H1 (cell line): ENCODE measurements at regions not wholly inside any gene's neighbourhood (a gene's known extent, or its start where the extent isn't known, plus 50 kb on each side); places are given as distances from the start of the nearest gene placed in this dataset.

Source experiments
- CTCF ChIA-PET: fragments of 300-600 bp; sonication (Branson Sonifier 250); formaldehyde crosslinking; loops from one replicate; lab custom pipeline; 2021; ENCODE audit not compliant: partially characterized antibody; lab: Charles Lee
- POLR2A ChIA-PET: fragments of 300-600 bp; sonication (Branson Sonifier 250); formaldehyde crosslinking; loops from one replicate; lab custom pipeline; 2021; ENCODE audit warnings: inconsistent platforms; ENCODE audit not compliant: partially characterized antibody; lab: Charles Lee
- DNase-seq, 2 experiments: peaks; one replicate each; pipeline versions ENCODE4 v3.0.0 to v3.0.0-alpha.2; 2010 to 2022; ENCODE audit warnings: low spot score in 2 of 2, low read depth in 1 of 2, mixed read lengths in 1 of 2
- FAIRE-seq: peaks from 2 replicates; lab custom pipeline; 2011; peaks lifted over from hg19 to GRCh38; lab: Jason Lieb, UNC
- H2AFZ ChIP-seq: 2 replicates; pipeline ENCODE4 v1.8.1; 2012; ENCODE audit warnings: low read length, inconsistent platforms
- H2AK5ac ChIP-seq: 2 replicates; pipeline ENCODE4 v1.6.1; 2013; ENCODE audit warnings: low read depth, low read length
- H2BK120ac ChIP-seq: replicated peaks from 2 replicates; pipeline ENCODE3; 2013; ENCODE audit warnings: low read depth, low read length, inconsistent platforms
- H2BK12ac ChIP-seq: 2 replicates; pipeline ENCODE4 v1.6.1; 2013; ENCODE audit warnings: low read depth, low read length
- H2BK15ac ChIP-seq: 2 replicates; pipeline ENCODE4 v1.6.1; 2013; ENCODE audit warnings: low read length
- H2BK20ac ChIP-seq: 2 replicates; pipeline ENCODE4 v1.6.1; 2013; ENCODE audit warnings: low read length
- H2BK5ac ChIP-seq: 2 replicates; pipeline ENCODE4 v1.6.1; 2013; ENCODE audit warnings: low read depth, low read length
- H3K14ac ChIP-seq: 2 replicates; pipeline ENCODE4 v1.6.1; 2013; ENCODE audit warnings: inconsistent platforms; ENCODE audit not compliant: insufficient read length
- H3K18ac ChIP-seq: 2 replicates; pipeline ENCODE4 v1.6.1; 2013; ENCODE audit warnings: low read length; ENCODE audit errors: extremely low read depth
- H3K23ac ChIP-seq: 2 replicates; pipeline ENCODE4 v1.6.1; 2013; ENCODE audit warnings: inconsistent platforms; ENCODE audit not compliant: insufficient read length
- H3K23me2 ChIP-seq: 2 replicates; pipeline ENCODE4 v1.6.1; 2013; ENCODE audit warnings: low read depth, low read length
- H3K27ac ChIP-seq: 2 replicates; pipeline ENCODE4 v1.6.1; 2011; ENCODE audit warnings: low read depth, low read length, inconsistent platforms
- H3K27me3 ChIP-seq, 4 experiments: replicated peaks in 1 of 4; 1 replicate in 1 of 4; 2 replicates in 3 of 4; pipeline versions ENCODE4 v1.6.1 to v1.8.1; 2011 to 2013; ENCODE audit warnings: low read length in 3 of 4, mild to moderate bottlenecking in 3 of 4, inconsistent platforms in 2 of 4, mixed read lengths in 2 of 4, moderate library complexity in 1 of 4; ENCODE audit not compliant: control insufficient read depth in 3 of 4, insufficient read depth in 3 of 4; ENCODE audit errors: extremely low read depth in 1 of 4
- H3K36me3 ChIP-seq, 4 experiments: 2 replicates each; pipeline versions ENCODE4 v1.6.1 to v1.8.1; 2011 to 2013; ENCODE audit warnings: mild to moderate bottlenecking in 4 of 4, low read length in 3 of 4, moderate library complexity in 2 of 4, control low read depth in 1 of 4, inconsistent platforms in 1 of 4; ENCODE audit not compliant: insufficient read depth in 4 of 4, control insufficient read depth in 2 of 4
- H3K4ac ChIP-seq: replicated peaks from 2 replicates; pipeline ENCODE3; 2013; ENCODE audit warnings: low read length, low read depth, mixed read lengths, inconsistent platforms; ENCODE audit not compliant: insufficient read length
- H3K4me1 ChIP-seq, 4 experiments: replicated peaks in 1 of 4; 1 replicate in 1 of 4; 2 replicates in 3 of 4; pipeline versions ENCODE4 v1.6.1 to v1.8.1; 2011 to 2013; ENCODE audit warnings: low read length in 3 of 4, inconsistent platforms in 2 of 4, mixed read lengths in 1 of 4; ENCODE audit not compliant: insufficient read depth in 4 of 4, control insufficient read depth in 3 of 4
- H3K4me2 ChIP-seq, 2 experiments: 2 replicates each; pipeline versions ENCODE4 v1.6.1 to v1.8.1; 2011 to 2013; ENCODE audit warnings: low read depth in 2 of 2, low read length in 2 of 2, control low read depth in 1 of 2, inconsistent platforms in 1 of 2, mild to moderate bottlenecking in 1 of 2; ENCODE audit not compliant: insufficient read depth in 1 of 2
- H3K4me3 ChIP-seq, 4 experiments: fragments of 200-600, 300-600 bp in 1 of 4; sonication (generic), shearing (Covaris generic), sonication (Bioruptor Twin) in 1 of 4; 2 replicates each; pipeline versions ENCODE4 v1.5.1 to v1.8.1; 2011 to 2016; ENCODE audit warnings: low read length in 4 of 4, low read depth in 3 of 4, control low read depth in 2 of 4, inconsistent platforms in 2 of 4, mild to moderate bottlenecking in 2 of 4, mixed read lengths in 1 of 4, moderate library complexity in 1 of 4; ENCODE audit not compliant: insufficient read depth in 2 of 4; ENCODE audit errors: extremely low read depth in 1 of 4
- H3K56ac ChIP-seq: replicated peaks from 2 replicates; pipeline ENCODE3; 2013; ENCODE audit warnings: low read depth, mild to moderate bottlenecking, mixed read lengths, low read length, inconsistent platforms; ENCODE audit not compliant: insufficient read length
- H3K79me1 ChIP-seq: 2 replicates; pipeline ENCODE4 v1.6.1; 2013; ENCODE audit warnings: low read depth, low read length, control low read depth
- H3K79me2 ChIP-seq, 2 experiments: 2 replicates each; pipeline versions ENCODE4 v1.6.1 to v1.8.1; 2012 to 2013; ENCODE audit warnings: low read length in 2 of 2, mild to moderate bottlenecking in 2 of 2, inconsistent platforms in 1 of 2; ENCODE audit not compliant: insufficient read depth in 2 of 2, control insufficient read depth in 1 of 2
- H3K9ac ChIP-seq, 4 experiments: replicated peaks in 1 of 4; 1 replicate in 1 of 4; 2 replicates in 3 of 4; pipeline versions ENCODE4 v1.6.1 to v1.8.1; 2011 to 2013; ENCODE audit warnings: low read depth in 3 of 4, low read length in 3 of 4, control low read depth in 2 of 4, mild to moderate bottlenecking in 2 of 4, moderate library complexity in 2 of 4, inconsistent platforms in 1 of 4; ENCODE audit errors: extremely low read depth in 1 of 4
- H3K9me3 ChIP-seq, 2 experiments: 2 replicates each; pipeline versions ENCODE4 v1.6.1 to v1.8.1; 2012 to 2013; ENCODE audit warnings: mild to moderate bottlenecking in 2 of 2, moderate library complexity in 2 of 2, control low read depth in 1 of 2, inconsistent platforms in 1 of 2, low read depth in 1 of 2, low read length in 1 of 2, mixed read lengths in 1 of 2; ENCODE audit not compliant: insufficient read depth in 2 of 2
- H4K20me1 ChIP-seq, 2 experiments: replicated peaks in 1 of 2; 2 replicates each; pipeline versions ENCODE3 to v1.8.1; 2011 to 2013; ENCODE audit warnings: inconsistent platforms in 2 of 2, low read length in 2 of 2, mild to moderate bottlenecking in 1 of 2; ENCODE audit not compliant: insufficient read depth in 2 of 2, control insufficient read depth in 1 of 2
- H4K5ac ChIP-seq: 2 replicates; pipeline ENCODE4 v1.6.1; 2013; ENCODE audit warnings: low read length, low read depth, mixed read lengths, inconsistent platforms; ENCODE audit not compliant: insufficient read length
- H4K8ac ChIP-seq: 2 replicates; pipeline ENCODE4 v1.8.0; 2013; ENCODE audit warnings: mild to moderate bottlenecking, moderate library complexity, low read length, inconsistent platforms; ENCODE audit not compliant: insufficient read depth; ENCODE audit errors: extremely low read depth
- H4K91ac ChIP-seq: replicated peaks from 2 replicates; pipeline ENCODE3; 2013; ENCODE audit warnings: low read length, mixed read lengths, inconsistent platforms; ENCODE audit not compliant: insufficient read length
- BACH1 ChIP-seq: IDR thresholded peaks from 2 replicates; pipeline ENCODE4 v1.6.1; 2012; ENCODE audit warnings: low read length, improper control_type of control experiment
- CTBP2 ChIP-seq: IDR thresholded peaks from 2 replicates; pipeline ENCODE4 v1.7.0; 2011; ENCODE audit warnings: borderline replicate concordance, mild to moderate bottlenecking, moderate library complexity, mixed read lengths, low read length; ENCODE audit not compliant: insufficient read depth, insufficient read length
- EP300 ChIP-seq, 2 experiments: IDR thresholded peaks; 1 replicate in 1 of 2; 2 replicates in 1 of 2; pipeline ENCODE4 v1.6.1; 2011 to 2012; ENCODE audit warnings: low read depth in 2 of 2, low read length in 2 of 2, mild to moderate bottlenecking in 2 of 2, borderline replicate concordance in 1 of 2, inconsistent platforms in 1 of 2, moderate library complexity in 1 of 2
- NANOG ChIP-seq: IDR thresholded peaks from 2 replicates; pipeline ENCODE4 v1.6.1; 2011; ENCODE audit warnings: low read length, low read depth, mild to moderate bottlenecking, inconsistent platforms; ENCODE audit not compliant: insufficient read depth, poor library complexity, severe bottlenecking
- POLR2A ChIP-seq, 2 experiments: IDR thresholded peaks; 1 replicate in 1 of 2; 2 replicates in 1 of 2; pipeline ENCODE4 v1.6.1; 2011; ENCODE audit warnings: low read depth in 2 of 2, low read length in 2 of 2, mild to moderate bottlenecking in 2 of 2; ENCODE audit errors: control extremely low read depth in 1 of 2
- SIRT6 ChIP-seq: IDR thresholded peaks from one replicate; pipeline ENCODE4 v1.7.1; 2012; ENCODE audit warnings: low read length, inconsistent platforms
- YY1 ChIP-seq: IDR thresholded peaks from 2 replicates; pipeline ENCODE4 v1.6.1; 2011; ENCODE audit warnings: low read depth, mild to moderate bottlenecking, low read length
- WGBS, 2 experiments: shearing (Covaris generic) in 1 of 2; methylation state at CpG; one replicate each; pipeline versions ENCODE4 v1.1.6 to v1.1.7; 2013 to 2015; ENCODE audit warnings: low lambda C conversion rate in 2 of 2, mixed read lengths in 2 of 2, inconsistent platforms in 1 of 2, low coverage in 1 of 2, missing lambda C conversion rate in 1 of 2; ENCODE audit not compliant: insufficient replicate concordance in 2 of 2, insufficient coverage in 1 of 2, insufficient read length in 1 of 2; ENCODE audit errors: extremely low coverage in 1 of 2, missing lambda C conversion rate in 1 of 2; 5-methylcytosine and 5-hydroxymethylcytosine counted together

DNA sequence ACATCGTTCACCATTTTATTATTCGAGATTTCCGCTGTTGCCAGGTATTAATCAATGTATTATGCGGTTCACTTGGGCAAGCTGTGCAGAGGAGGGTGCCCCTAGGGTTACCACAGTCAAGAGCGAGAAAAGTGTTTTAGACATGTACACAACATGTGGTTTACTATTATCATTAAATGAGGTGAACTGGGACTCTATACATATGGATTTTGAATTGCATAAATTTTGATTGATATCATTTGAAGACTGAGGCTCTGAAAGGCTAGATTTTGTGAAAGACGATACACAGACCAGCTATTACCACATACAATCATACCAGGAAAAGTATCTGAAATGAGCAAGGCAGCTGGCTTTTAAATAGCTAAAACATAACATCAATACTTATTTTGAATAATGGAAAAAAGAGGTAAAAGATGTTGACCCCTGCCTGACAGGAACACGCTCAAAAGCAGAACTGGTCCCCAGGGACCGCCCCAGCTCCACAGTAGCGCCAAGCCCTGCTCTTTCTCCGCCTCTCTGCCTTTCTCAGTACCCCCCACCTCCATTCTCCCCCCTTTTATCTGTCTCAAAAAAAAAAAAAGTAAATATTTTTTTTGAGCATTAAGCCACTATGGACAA is 413.4 kb upstream of the MKI67 start:
- Histone ChIP-seq H3K23ac (no peak overlapping the region), H2BK120ac (no peak overlapping the region), H3K79me2 (no peaks in the 10 kb centered on the region), H3K4me1 (peaks cover 2 to 41% (median 31%) of the 10 kb centered on the region in 4 experiments), H2AK5ac (no peak overlapping the region), H3K18ac (no peak overlapping the region), H4K91ac (no peak overlapping the region), H3K27ac (no peak overlapping the region), H3K36me3 (no peaks in the 10 kb centered on the region), H2BK20ac (peak overlapping the region; percentile 14; the same call in 1 of the 2 replicates), H3K9ac (no peak overlapping the region), H3K27me3 (peaks cover 0 to 3% (median under 1%) of the 10 kb centered on the region in 4 experiments; a peak in 1 of 7 replicates), H3K4me2 (peak overlapping the region in 1 of 2 experiments; percentile 99; a peak in 2 of 4 replicates), H2BK12ac (0 out of 2 replicates have a peak overlapping the region, but pooled peaks have one; percentile 6), H3K56ac (no peak overlapping the region), H2BK15ac (no peak overlapping the region), H3K23me2 (peaks cover 6% of the 10 kb centered on the region; the same call in 1 of the 2 replicates), H3K4ac (no peak overlapping the region), H3K4me3 (peak overlapping the region in 1 of 4 experiments; percentile 57; a peak in 1 of 8 replicates), H4K20me1 (no peaks in the 10 kb centered on the region), H4K5ac (no peak overlapping the region), H3K79me1 (no peaks in the 10 kb centered on the region), H2BK5ac (no peak overlapping the region), H3K9me3 (no peaks in the 10 kb centered on the region), H4K8ac (no peak overlapping the region), H2AFZ (no peak overlapping the region), H3K14ac (no peak overlapping the region)
- CTCF ChIA-PET = interaction anchor here (0.6 to 6.1 kb wide), 8 partner anchors 9 to 899 kb away, joined by 3 to 52 read pairs (median 3); no protein-coding TSS in a partner anchor
- WGBS, 2 experiments = 61% methylated on average over 10 of the region's 10 CpGs; no CpG with 5 or more reads in 1 of the 2 experiments
- DNase-seq = no peak
- no peak for FAIRE-seq
- POLR2A ChIA-PET = interaction anchor here (0.6 to 1.0 kb wide), 5 partner anchors 27 to 467 kb away, joined by 3 to 4 read pairs (median 3); no protein-coding TSS in a partner anchor
- no peak for TF ChIP-seq YY1
- no peak for TF ChIP-seq NANOG
- no peak for TF ChIP-seq BACH1
- no peak for TF ChIP-seq SIRT6
- TF ChIP-seq CTBP2 = no peak
- no peak for TF ChIP-seq EP300 (IDR thresholded peaks at IDR 0.05; ENCODE audit: borderline replicate concordance in 1 of 2, low read depth in 2 of 2, low read length in 2 of 2)
- no peak for TF ChIP-seq POLR2A (IDR thresholded peaks at IDR 0.05; ENCODE audit: control extremely low read depth in 1 of 2, low read depth in 2 of 2, low read length in 2 of 2)
